ENCODE measurements at regions not wholly inside any gene's neighbourhood (a gene's known extent, or its start where the extent isn't known, plus 50 kb on each side); places are given as distances from the start of the nearest gene placed in this dataset.
A peak's percentile ranks its signal among the peaks of the same experiment; 100 is the strongest.
"Not testable (repeated sequence)": the region's sequence is repeated elsewhere in the genome, so short reads cannot be mapped to it uniquely, and the experiment has no call there.

GRCh38 chr5:50580506-50580905, 85.9 kb upstream of the PARP8 start:
- no peak for DNase-seq (ENCODE audit: low read depth)
- TF ChIP-seq POLR2A (IDR thresholded peaks at IDR 0.05; ENCODE audit: extremely low read depth, insufficient read length) (no peak), MYC (IDR thresholded peaks at IDR 0.05; ENCODE audit: low read depth, low read length) (no peak), CTCF (IDR thresholded peaks at IDR 0.05; ENCODE audit: low read depth, low read length) (no peak)
- TF ChIP-seq, protein P1, sequence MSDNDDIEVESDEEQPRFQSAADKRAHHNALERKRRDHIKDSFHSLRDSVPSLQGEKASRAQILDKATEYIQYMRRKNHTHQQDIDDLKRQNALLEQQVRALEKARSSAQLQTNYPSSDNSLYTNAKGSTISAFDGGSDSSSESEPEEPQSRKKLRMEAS (IDR thresholded peaks at IDR 0.05; ENCODE audit: low read depth, low read length) = no peak
- H3K4me3 ChIP-seq (ENCODE audit: low read depth, low read length) = no peak overlapping the region

GRCh38 chr5:50581845-50582244, 84.6 kb upstream of the PARP8 start:
- not testable (repeated sequence) for H3K4me3 ChIP-seq (ENCODE audit: low read depth, low read length); DNase-seq (ENCODE audit: low read depth)

- no peak overlapping the region for H3K4me3 ChIP-seq (ENCODE audit: low read depth, low read length)
- TF ChIP-seq, protein P1 (IDR thresholded peaks at IDR 0.05; ENCODE audit: low read depth, low read length) = no peak
- TF ChIP-seq MYC (IDR thresholded peaks at IDR 0.05; ENCODE audit: low read depth, low read length) (no peak), CTCF (IDR thresholded peaks at IDR 0.05; ENCODE audit: low read depth, low read length) (no peak), POLR2A (IDR thresholded peaks at IDR 0.05; ENCODE audit: extremely low read depth, insufficient read length) (no peak)
- no peak for DNase-seq (ENCODE audit: low read depth)
Measured at GRCh38 chr5:50582699-50583098, 83.7 kb upstream of the PARP8 start.

DNA sequence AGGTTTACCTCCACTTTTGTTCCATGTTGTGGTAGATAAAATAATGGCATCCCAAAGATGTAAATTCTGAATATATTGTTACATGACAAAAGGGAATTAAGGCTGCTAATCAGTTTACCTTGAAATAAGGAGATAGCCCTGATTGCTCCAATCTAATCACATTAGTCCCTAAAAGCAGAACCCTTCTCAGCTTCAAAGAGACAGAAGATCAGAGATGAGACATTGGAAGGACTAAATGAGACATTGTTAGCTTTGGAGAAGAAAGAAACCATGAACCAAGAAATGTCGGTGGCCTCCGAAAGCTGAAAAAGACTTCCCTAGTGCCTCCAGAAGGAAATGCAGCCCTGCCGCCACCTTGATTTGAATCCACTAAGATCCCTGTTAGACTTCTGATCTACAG, 82.8 kb upstream of the PARP8 start:
- DNase-seq (ENCODE audit: low read depth) = no peak
- no peak overlapping the region for H3K4me3 ChIP-seq (ENCODE audit: low read depth, low read length)
- no peak for TF ChIP-seq POLR2A (IDR thresholded peaks at IDR 0.05; ENCODE audit: extremely low read depth, insufficient read length)
- TF ChIP-seq, protein P1 (IDR thresholded peaks at IDR 0.05; ENCODE audit: low read depth, low read length) = no peak
- TF ChIP-seq MYC (IDR thresholded peaks at IDR 0.05; ENCODE audit: low read depth, low read length) = no peak
- no peak for TF ChIP-seq CTCF (IDR thresholded peaks at IDR 0.05; ENCODE audit: low read depth, low read length)

DNA sequence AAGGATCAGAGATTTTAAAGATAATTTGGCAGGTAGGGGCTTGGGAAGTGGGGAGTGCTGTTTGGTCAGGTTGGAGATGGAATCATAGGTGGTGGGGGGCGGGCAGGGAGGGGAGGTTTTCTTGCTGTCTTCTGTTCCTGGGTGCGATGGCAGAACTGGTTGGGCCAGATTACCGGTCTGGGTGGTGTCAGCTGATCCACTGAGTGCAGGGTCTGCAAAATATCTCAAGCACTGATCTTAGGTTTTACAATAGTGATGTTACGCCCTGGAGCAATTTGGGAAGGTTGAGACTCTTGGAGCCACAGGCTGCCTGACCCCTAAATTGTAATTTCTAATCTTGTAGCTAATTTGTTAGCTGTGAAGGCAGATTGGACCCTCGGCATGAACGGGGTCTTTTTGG, 78.0 kb upstream of the PARP8 start:
- not testable (repeated sequence) for DNase-seq (ENCODE audit: low read depth); H3K4me3 ChIP-seq (ENCODE audit: low read depth, low read length)

DNA sequence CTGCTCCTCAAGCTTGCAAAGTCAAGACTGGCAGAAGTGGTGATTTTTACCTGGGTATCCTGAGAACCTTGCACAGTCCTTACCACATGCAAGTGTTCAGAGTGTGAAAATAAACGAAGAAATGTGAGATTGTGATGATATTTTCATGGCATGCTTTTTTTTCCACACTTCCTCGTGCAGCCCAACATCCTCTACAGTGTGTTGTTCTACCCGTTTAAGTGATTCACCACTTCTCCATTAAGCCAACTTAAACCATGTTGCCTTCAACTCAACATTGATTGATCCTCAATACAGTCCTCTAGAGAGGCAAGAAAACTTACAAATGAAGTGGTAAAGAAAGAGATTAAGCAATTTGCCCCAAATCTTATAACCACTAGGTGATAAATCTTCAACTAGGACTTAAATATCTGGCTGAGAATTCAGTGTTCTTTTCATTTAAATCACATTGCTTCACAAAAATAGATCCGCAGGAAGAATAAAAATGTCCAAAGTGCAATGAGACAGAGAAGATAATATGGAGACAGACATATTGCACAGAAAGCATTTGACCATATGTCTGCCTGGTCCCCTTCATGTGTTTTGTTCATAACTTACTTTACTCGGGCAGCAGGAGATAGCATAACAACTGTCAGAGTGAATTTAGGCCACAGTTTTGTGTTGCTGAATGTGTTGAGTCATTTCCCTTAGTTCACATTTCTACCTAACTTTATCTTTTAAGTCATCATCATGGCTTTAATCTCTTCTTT, 75.8 kb upstream of the PARP8 start:
- DNase-seq (ENCODE audit: low read depth) = peak; percentile 35

GRCh38 chr5:50591338-50591737, 75.1 kb upstream of the PARP8 start:
- DNase-seq (ENCODE audit: low read depth); H3K4me3 ChIP-seq (ENCODE audit: low read depth, low read length): not testable (repeated sequence)

More for the DNA sequence above, 75.8 kb upstream of the PARP8 start:
- not testable (repeated sequence) for H3K4me3 ChIP-seq (ENCODE audit: low read depth, low read length)

- TF ChIP-seq CTCF (IDR thresholded peaks at IDR 0.05; ENCODE audit: low read depth, low read length) (no peak), POLR2A (IDR thresholded peaks at IDR 0.05; ENCODE audit: extremely low read depth, insufficient read length) (no peak), MYC (IDR thresholded peaks at IDR 0.05; ENCODE audit: low read depth, low read length) (no peak)
- TF ChIP-seq, protein P1 (IDR thresholded peaks at IDR 0.05; ENCODE audit: low read depth, low read length) = no peak
- peak; percentile 27 for DNase-seq (ENCODE audit: low read depth)
- no peak overlapping the region for H3K4me3 ChIP-seq (ENCODE audit: low read depth, low read length)
Measured at GRCh38 chr5:50593681-50594080, 72.8 kb upstream of the PARP8 start.

All from NB4 (cell line).